ENCODE measurements at regions not wholly inside any gene's neighbourhood (a gene's known extent, or its start where the extent isn't known, plus 50 kb on each side); places are given as distances from the start of the nearest gene placed in this dataset.

DNA sequence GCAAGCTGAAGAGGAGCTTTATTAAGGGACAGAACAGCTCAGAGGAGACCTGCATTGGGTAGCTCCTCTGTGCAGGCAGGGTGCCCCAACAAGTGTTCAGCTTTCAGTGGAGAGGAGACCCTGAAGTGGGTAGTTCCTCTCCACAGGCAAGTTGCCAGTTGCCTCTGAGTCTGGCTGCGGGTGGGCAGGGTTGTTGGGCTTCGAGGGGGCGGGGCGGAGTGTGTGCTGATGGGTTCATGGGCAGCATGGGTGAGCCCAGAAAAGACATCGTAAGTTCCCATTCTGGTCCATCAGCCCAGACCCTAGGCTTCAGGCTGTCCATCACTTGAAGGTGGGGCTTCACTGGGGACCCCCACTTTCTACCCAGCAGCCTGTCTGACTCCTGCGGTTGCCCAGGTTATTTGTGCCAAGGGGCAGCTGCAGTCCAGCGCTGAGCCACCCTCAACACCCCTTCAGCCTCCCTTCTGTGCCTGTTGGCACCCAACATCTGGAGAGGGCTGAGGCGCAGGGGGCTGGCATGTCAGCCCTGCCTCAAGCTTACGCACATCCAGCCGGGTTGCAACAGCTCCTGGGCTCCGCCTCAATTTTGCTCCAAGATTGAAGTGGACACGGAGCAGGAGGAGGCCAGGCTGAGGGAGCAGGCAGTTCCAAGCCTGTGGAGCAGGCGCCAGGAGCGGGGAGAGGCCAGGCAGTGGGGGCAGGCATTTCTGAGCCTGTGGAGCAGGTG lies 350.5 kb upstream of the PCDH20 start:
- CTCF ChIA-PET, result no interaction called here
- POLR2A ChIA-PET, result no interaction called here
- no peak for TF ChIP-seq CTCF (IDR thresholded peaks at IDR 0.05; ENCODE audit: control extremely low read depth, extremely low read depth, low read depth, missing control alignments)
- DNase-seq (ENCODE audit: extremely low spot score), result no peak

DNA sequence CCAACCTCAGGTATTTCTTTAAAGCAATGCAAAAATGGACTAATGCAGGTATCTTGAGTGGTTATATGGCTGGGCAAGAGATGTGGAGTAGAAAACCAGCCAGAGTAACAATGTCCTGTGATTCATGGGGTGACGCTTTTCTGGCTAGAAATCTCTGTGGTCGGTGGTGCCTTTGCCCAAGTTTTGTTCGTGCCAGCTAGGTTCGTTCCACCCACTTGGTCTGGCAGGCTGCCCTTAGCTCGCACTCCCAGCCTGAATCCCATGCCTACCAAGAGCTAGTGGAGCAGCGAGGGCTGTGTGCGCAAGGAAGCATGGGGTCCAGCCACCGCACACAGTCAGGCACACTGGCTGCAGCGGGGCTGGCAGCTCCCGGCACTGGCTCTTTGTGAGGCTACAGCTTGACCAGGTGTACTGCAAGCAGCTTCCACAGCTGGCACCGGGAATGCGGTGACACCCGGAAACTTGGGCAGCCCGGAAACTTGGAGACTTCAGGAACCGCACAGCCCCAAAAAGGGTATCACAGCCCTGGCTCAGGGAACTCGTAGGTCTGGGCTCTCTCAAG lies 349.6 kb upstream of the PCDH20 start:
- CTCF ChIA-PET, result no interaction called here
- no peak for TF ChIP-seq CTCF (IDR thresholded peaks at IDR 0.05; ENCODE audit: control extremely low read depth, extremely low read depth, low read depth, missing control alignments)
- DNase-seq (ENCODE audit: extremely low spot score), result no peak
- POLR2A ChIA-PET, result no interaction called here

DNA sequence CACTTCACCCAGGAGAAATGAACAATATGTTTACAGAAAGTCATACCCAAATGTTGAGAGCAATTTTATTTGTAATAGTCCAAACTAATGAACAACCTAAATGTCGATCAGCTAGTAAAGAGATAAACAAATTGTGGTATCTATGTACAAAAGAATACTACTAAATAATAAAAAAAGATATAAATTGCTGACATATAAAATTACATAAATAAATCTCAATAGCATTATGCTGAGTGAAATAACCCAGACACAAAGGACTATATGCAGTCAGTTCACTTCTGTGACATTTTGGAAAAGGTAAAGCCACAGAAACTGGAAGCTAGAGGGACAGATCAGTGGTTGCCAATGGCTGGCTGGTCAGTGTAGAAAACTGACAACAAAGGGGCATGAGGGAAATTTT lies 346.0 kb upstream of the PCDH20 start:
- POLR2A ChIA-PET, result no interaction called here
- CTCF ChIA-PET, result no interaction called here

GRCh38 chr13:61760102-61760501 lies 344.5 kb upstream of the PCDH20 start:
- no peak for DNase-seq (ENCODE audit: extremely low spot score)
- CTCF ChIA-PET, result no interaction called here
- POLR2A ChIA-PET, result no interaction called here
- TF ChIP-seq CTCF (IDR thresholded peaks at IDR 0.05; ENCODE audit: control extremely low read depth, extremely low read depth, low read depth, missing control alignments), result no peak

More for the DNA sequence above, 346.0 kb upstream of the PCDH20 start:
- TF ChIP-seq CTCF (IDR thresholded peaks at IDR 0.05; ENCODE audit: control extremely low read depth, extremely low read depth, low read depth, missing control alignments), result no peak
- DNase-seq (ENCODE audit: extremely low spot score), result no peak

DNA sequence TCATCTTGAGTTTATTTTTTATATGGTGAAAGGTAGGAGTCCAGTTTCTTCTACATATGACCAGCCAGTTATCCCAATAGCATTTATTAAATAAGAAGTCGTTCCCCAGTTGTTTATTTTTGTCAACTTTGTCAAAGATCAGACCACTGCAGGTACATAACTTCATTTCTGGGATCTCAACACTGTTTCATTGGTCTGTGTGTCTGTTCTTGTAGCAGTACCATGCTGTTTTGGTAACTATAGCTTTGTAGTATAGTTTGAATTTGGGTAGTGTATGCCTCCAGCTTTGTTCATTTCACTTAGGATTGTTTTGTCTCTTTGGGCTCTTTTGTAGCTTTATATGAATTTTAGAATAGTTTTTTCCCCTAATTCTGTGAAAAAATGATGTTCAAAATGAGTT lies 340.4 kb upstream of the PCDH20 start:
- no peak for DNase-seq (ENCODE audit: extremely low spot score)
- CTCF ChIA-PET, result no interaction called here
- POLR2A ChIA-PET, result no interaction called here
- no peak for TF ChIP-seq CTCF (IDR thresholded peaks at IDR 0.05; ENCODE audit: control extremely low read depth, extremely low read depth, low read depth, missing control alignments)

DNA sequence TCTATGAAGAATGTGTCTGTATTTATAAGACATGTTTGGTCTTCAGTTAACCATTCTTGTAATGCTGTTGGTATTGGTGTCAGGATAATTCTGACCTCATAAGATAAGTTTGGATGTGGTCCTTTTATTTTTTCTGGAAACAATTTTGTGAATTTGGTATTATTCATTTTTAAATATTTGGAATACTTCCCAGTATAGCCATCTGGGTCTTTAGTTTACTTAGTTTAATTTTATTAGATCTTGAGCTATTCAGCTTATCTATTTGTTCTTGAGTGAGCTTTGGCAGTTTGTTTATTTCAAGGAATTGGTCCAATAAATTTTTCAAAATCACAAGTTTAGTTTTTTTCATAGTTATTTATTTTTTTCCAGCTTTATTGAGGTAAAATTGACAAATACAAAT lies 335.4 kb upstream of the PCDH20 start:
- no peak for DNase-seq (ENCODE audit: extremely low spot score)
- CTCF ChIA-PET, result no interaction called here
- POLR2A ChIA-PET, result no interaction called here
- no peak for TF ChIP-seq CTCF (IDR thresholded peaks at IDR 0.05; ENCODE audit: control extremely low read depth, extremely low read depth, low read depth, missing control alignments)
